ENCODE measurements at regions not wholly inside any gene's neighbourhood (a gene's known extent, or its start where the extent isn't known, plus 50 kb on each side); places are given as distances from the start of the nearest gene placed in this dataset.

DNA sequence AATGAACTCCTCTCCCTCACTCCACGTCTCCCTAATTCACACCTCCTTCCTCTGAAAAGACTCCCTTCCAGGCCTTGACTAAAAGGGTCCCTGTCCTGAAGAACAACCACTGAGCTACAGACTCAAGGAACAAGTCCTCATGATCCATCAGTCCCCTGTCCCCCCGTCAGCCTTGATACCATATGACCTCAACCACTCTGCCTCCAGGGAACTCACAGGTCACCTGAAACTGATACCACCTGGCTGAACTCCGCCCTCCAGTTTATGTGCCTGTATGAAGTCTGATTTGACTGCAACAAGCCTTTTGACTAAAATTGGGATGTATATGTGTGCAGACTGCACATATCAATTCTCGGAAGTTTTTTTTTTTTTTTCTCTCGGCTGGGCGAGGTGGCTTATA is 88.7 kb downstream of the UGCG start:
- intact Hi-C loops (cut with DNase I): no loop called here
- DNase-seq (ENCODE audit: extremely low spot score): no peak
- H3K9me3 ChIP-seq: no peaks in the 10 kb centered on the region
- H3K27me3 ChIP-seq: no peaks in the 10 kb centered on the region
- H3K4me1 ChIP-seq: peaks cover 0 to 10% (median 8%) of the 10 kb centered on the region in 4 donors
- no peaks in the 10 kb centered on the region for H3K36me3 ChIP-seq
- H3K27ac ChIP-seq (replicated peaks in 1 of 4): peak overlapping the region in 1 of 4 donors; percentile 50
- 92% methylated on average over 6 of the region's 6 CpGs for WGBS
- TF ChIP-seq POLR2A (IDR thresholded peaks at IDR 0.05; ENCODE audit: low read depth) (no peak), POLR2AphosphoS5 (IDR thresholded peaks at IDR 0.05) (no peak), EP300 (IDR thresholded peaks at IDR 0.05) (no peak)
- TF ChIP-seq, protein P1, sequence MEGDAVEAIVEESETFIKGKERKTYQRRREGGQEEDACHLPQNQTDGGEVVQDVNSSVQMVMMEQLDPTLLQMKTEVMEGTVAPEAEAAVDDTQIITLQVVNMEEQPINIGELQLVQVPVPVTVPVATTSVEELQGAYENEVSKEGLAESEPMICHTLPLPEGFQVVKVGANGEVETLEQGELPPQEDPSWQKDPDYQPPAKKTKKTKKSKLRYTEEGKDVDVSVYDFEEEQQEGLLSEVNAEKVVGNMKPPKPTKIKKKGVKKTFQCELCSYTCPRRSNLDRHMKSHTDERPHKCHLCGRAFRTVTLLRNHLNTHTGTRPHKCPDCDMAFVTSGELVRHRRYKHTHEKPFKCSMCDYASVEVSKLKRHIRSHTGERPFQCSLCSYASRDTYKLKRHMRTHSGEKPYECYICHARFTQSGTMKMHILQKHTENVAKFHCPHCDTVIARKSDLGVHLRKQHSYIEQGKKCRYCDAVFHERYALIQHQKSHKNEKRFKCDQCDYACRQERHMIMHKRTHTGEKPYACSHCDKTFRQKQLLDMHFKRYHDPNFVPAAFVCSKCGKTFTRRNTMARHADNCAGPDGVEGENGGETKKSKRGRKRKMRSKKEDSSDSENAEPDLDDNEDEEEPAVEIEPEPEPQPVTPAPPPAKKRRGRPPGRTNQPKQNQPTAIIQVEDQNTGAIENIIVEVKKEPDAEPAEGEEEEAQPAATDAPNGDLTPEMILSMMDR (IDR thresholded peaks at IDR 0.05): no peak
- no peak overlapping the region for H3K4me3 ChIP-seq

- Histone ChIP-seq H3K4me1 (peaks cover 0 to 10% (median 8%) of the 10 kb centered on the region in 4 donors), H3K36me3 (no peaks in the 10 kb centered on the region), H3K4me3 (no peak overlapping the region), H3K27me3 (no peaks in the 10 kb centered on the region), H3K9me3 (peaks cover 0 to 5% (median 0%) of the 10 kb centered on the region in 4 donors), H3K27ac (replicated peaks in 1 of 4) (peak overlapping the region in 1 of 4 donors; percentile 50)
- intact Hi-C loops (cut with DNase I): no loop called here
- WGBS: 51% methylated on average over 6 of the region's 6 CpGs
- no peak for DNase-seq (ENCODE audit: extremely low spot score)
- no peak for TF ChIP-seq EP300 (IDR thresholded peaks at IDR 0.05)
- TF ChIP-seq POLR2AphosphoS5 (IDR thresholded peaks at IDR 0.05): no peak
- TF ChIP-seq POLR2A (IDR thresholded peaks at IDR 0.05; ENCODE audit: low read depth): no peak
- TF ChIP-seq, protein P1 (IDR thresholded peaks at IDR 0.05): no peak
These were observed 89.5 kb downstream of the UGCG start for GRCh38 chr9:111986035-111986556.

Measured in esophagus muscularis mucosa (tissue), 4 donors.